ENCODE measurements at regions not wholly inside any gene's neighbourhood (a gene's known extent, or its start where the extent isn't known, plus 50 kb on each side); places are given as distances from the start of the nearest gene placed in this dataset.

GRCh38 chr5:133790898-133791297, 177.5 kb downstream of the C5orf15 start:
- Mint-ChIP-seq H3K27me3 (peaks cover 11 to 23% of the 10 kb centered on the region in 2 donors), H3K4me3 (no peak overlapping the region), H3K27ac (no peak overlapping the region), H3K36me3 (no peaks in the 10 kb centered on the region), H3K4me1 (no peaks in the 10 kb centered on the region), H3K9me3 (no peaks in the 10 kb centered on the region)
- Histone ChIP-seq H3K27ac (ENCODE audit: low read length) (no peak overlapping the region), H3K27me3 (replicated peaks in 1 of 2; ENCODE audit: control insufficient read depth in 2 of 2, extremely low read depth in 1 of 2, insufficient read depth in 2 of 2, low read length in 1 of 2) (peaks cover 0 to 25% of the 10 kb centered on the region in 2 experiments), H3K4me1 (ENCODE audit: control insufficient read depth in 1 of 2, extremely low read depth in 1 of 2, insufficient read depth in 2 of 2, low read length in 2 of 2) (no peaks in the 10 kb centered on the region), H3K36me3 (ENCODE audit: control insufficient read depth in 2 of 2, extremely low read depth in 1 of 2, insufficient read depth in 1 of 2, low read length in 1 of 2) (no peaks in the 10 kb centered on the region), H3K4me3 (ENCODE audit: control insufficient read depth in 1 of 2, extremely low read depth in 1 of 2, low read length in 1 of 2) (no peak overlapping the region), H3K9me3 (no peaks in the 10 kb centered on the region)
- CTCF ChIA-PET = no interaction called here
- no peak for ATAC-seq (replicated peaks in 1 of 4)
- no CpG with 5 or more reads among the region's 1 CpG for whole genome bisulfite sequencing (ENCODE audit: insufficient coverage)
- POLR2A ChIA-PET = interaction anchor here in 1 of 2 donors (0.7 kb wide), 1 partner anchor 179 kb away, joined by 4 read pairs; the partner anchor contains the start of gene FSTL4
- DNase-seq = no peak

GRCh38 chr5:133789428-133789827, 177.1 kb upstream of the FSTL4 start:
- Histone ChIP-seq H3K4me3 (ENCODE audit: control insufficient read depth in 1 of 2, extremely low read depth in 1 of 2, low read length in 1 of 2) (no peak overlapping the region), H3K4me1 (ENCODE audit: control insufficient read depth in 1 of 2, extremely low read depth in 1 of 2, insufficient read depth in 2 of 2, low read length in 2 of 2) (no peaks in the 10 kb centered on the region), H3K27me3 (replicated peaks in 1 of 2; ENCODE audit: control insufficient read depth in 2 of 2, extremely low read depth in 1 of 2, insufficient read depth in 2 of 2, low read length in 1 of 2) (peaks cover 0 to 25% of the 10 kb centered on the region in 2 experiments), H3K9me3 (no peaks in the 10 kb centered on the region), H3K36me3 (ENCODE audit: control insufficient read depth in 2 of 2, extremely low read depth in 1 of 2, insufficient read depth in 1 of 2, low read length in 1 of 2) (no peaks in the 10 kb centered on the region), H3K27ac (ENCODE audit: low read length) (no peak overlapping the region)
- Mint-ChIP-seq H3K36me3 (no peaks in the 10 kb centered on the region), H3K9me3 (peaks cover 0 to 5% (median 2%) of the 10 kb centered on the region in 3 donors), H3K27me3 (peaks cover 11 to 20% of the 10 kb centered on the region in 2 donors), H3K4me3 (no peak overlapping the region), H3K27ac (no peak overlapping the region), H3K4me1 (no peaks in the 10 kb centered on the region)
- WGBS (ENCODE audit: insufficient coverage) = 100% methylated on average over 2 of the region's 3 CpGs
- ChIA-PET CTCF (no interaction called here), POLR2A (no interaction called here)
- no peak for ATAC-seq (replicated peaks in 1 of 4)
- no peak for DNase-seq

GRCh38 chr5:133788121-133788520, 175.8 kb upstream of the FSTL4 start:
- H3K36me3 ChIP-seq (ENCODE audit: control insufficient read depth in 2 of 2, extremely low read depth in 1 of 2, insufficient read depth in 1 of 2, low read length in 1 of 2) = no peaks in the 10 kb centered on the region
- no peaks in the 10 kb centered on the region for H3K4me1 ChIP-seq (ENCODE audit: control insufficient read depth in 1 of 2, extremely low read depth in 1 of 2, insufficient read depth in 2 of 2, low read length in 2 of 2)
- POLR2A ChIA-PET = no interaction called here
- CTCF ChIA-PET = interaction anchor here in 1 of 2 donors (0.5 kb wide), 1 partner anchor 33 kb away, joined by 3 read pairs; no protein-coding TSS in a partner anchor
- Mint-ChIP-seq H3K27me3 (peaks cover 11 to 14% of the 10 kb centered on the region in 2 donors), H3K4me1 (no peaks in the 10 kb centered on the region), H3K36me3 (no peaks in the 10 kb centered on the region), H3K27ac (no peak overlapping the region), H3K9me3 (peaks cover 0 to 5% (median 2%) of the 10 kb centered on the region in 3 donors), H3K4me3 (no peak overlapping the region)
- peaks cover 0 to 15% of the 10 kb centered on the region in 2 experiments for H3K27me3 ChIP-seq (replicated peaks in 1 of 2; ENCODE audit: control insufficient read depth in 2 of 2, extremely low read depth in 1 of 2, insufficient read depth in 2 of 2, low read length in 1 of 2)
- H3K9me3 ChIP-seq = no peaks in the 10 kb centered on the region
- no peak overlapping the region for H3K4me3 ChIP-seq (ENCODE audit: control insufficient read depth in 1 of 2, extremely low read depth in 1 of 2, low read length in 1 of 2)
- H3K27ac ChIP-seq (ENCODE audit: low read length) = no peak overlapping the region
- ATAC-seq (replicated peaks in 1 of 4) = no peak
- no peak for DNase-seq
- WGBS (ENCODE audit: insufficient coverage) = 88% methylated on average over 9 of the region's 11 CpGs

- Histone ChIP-seq H3K4me1 (ENCODE audit: control insufficient read depth in 1 of 2, extremely low read depth in 1 of 2, insufficient read depth in 2 of 2, low read length in 2 of 2) (no peaks in the 10 kb centered on the region), H3K9me3 (no peaks in the 10 kb centered on the region), H3K36me3 (ENCODE audit: control insufficient read depth in 2 of 2, extremely low read depth in 1 of 2, insufficient read depth in 1 of 2, low read length in 1 of 2) (no peaks in the 10 kb centered on the region), H3K27ac (ENCODE audit: low read length) (no peak overlapping the region), H3K4me3 (ENCODE audit: control insufficient read depth in 1 of 2, extremely low read depth in 1 of 2, low read length in 1 of 2) (no peak overlapping the region), H3K27me3 (replicated peaks in 1 of 2; ENCODE audit: control insufficient read depth in 2 of 2, extremely low read depth in 1 of 2, insufficient read depth in 2 of 2, low read length in 1 of 2) (peaks cover 0 to 16% of the 10 kb centered on the region in 2 experiments)
- Mint-ChIP-seq H3K27me3 (peaks cover 11 to 12% of the 10 kb centered on the region in 2 donors), H3K36me3 (no peaks in the 10 kb centered on the region), H3K4me1 (no peaks in the 10 kb centered on the region), H3K4me3 (no peak overlapping the region), H3K9me3 (peaks cover 0 to 5% (median 2%) of the 10 kb centered on the region in 3 donors), H3K27ac (no peak overlapping the region)
- WGBS (ENCODE audit: insufficient coverage) = 83% methylated on average over 3 of the region's 4 CpGs
- CTCF ChIA-PET = no interaction called here
- DNase-seq (no peak), ATAC-seq (replicated peaks in 1 of 4) (no peak)
- POLR2A ChIA-PET = no interaction called here
Measured at GRCh38 chr5:133786420-133786819, 174.1 kb upstream of the FSTL4 start.

GRCh38 chr5:133785182-133785581, 172.8 kb upstream of the FSTL4 start:
- CTCF ChIA-PET = no interaction called here
- DNase-seq = no peak
- Mint-ChIP-seq H3K4me1 (no peaks in the 10 kb centered on the region), H3K36me3 (no peaks in the 10 kb centered on the region), H3K27me3 (peaks cover 5 to 6% of the 10 kb centered on the region in 2 donors), H3K27ac (no peak overlapping the region), H3K9me3 (peaks cover 0 to 5% (median 2%) of the 10 kb centered on the region in 3 donors), H3K4me3 (no peak overlapping the region)
- peaks cover 0 to 23% of the 10 kb centered on the region in 2 experiments for H3K27me3 ChIP-seq (replicated peaks in 1 of 2; ENCODE audit: control insufficient read depth in 2 of 2, extremely low read depth in 1 of 2, insufficient read depth in 2 of 2, low read length in 1 of 2)
- POLR2A ChIA-PET = no interaction called here
- H3K9me3 ChIP-seq = no peaks in the 10 kb centered on the region
- H3K4me3 ChIP-seq (ENCODE audit: control insufficient read depth in 1 of 2, extremely low read depth in 1 of 2, low read length in 1 of 2) = no peak overlapping the region
- no peak overlapping the region for H3K27ac ChIP-seq (ENCODE audit: low read length)
- no peak for ATAC-seq (replicated peaks in 1 of 4)
- H3K4me1 ChIP-seq (ENCODE audit: control insufficient read depth in 1 of 2, extremely low read depth in 1 of 2, insufficient read depth in 2 of 2, low read length in 2 of 2) = no peaks in the 10 kb centered on the region
- WGBS (ENCODE audit: insufficient coverage) = no CpG with 5 or more reads among the region's 3 CpGs
- no peaks in the 10 kb centered on the region for H3K36me3 ChIP-seq (ENCODE audit: control insufficient read depth in 2 of 2, extremely low read depth in 1 of 2, insufficient read depth in 1 of 2, low read length in 1 of 2)

- WGBS (ENCODE audit: insufficient coverage) = 80% methylated on average over 1 of the region's 5 CpGs
- H3K4me3 ChIP-seq (ENCODE audit: control insufficient read depth in 1 of 2, extremely low read depth in 1 of 2, low read length in 1 of 2) = no peak overlapping the region
- no peaks in the 10 kb centered on the region for H3K4me1 ChIP-seq (ENCODE audit: control insufficient read depth in 1 of 2, extremely low read depth in 1 of 2, insufficient read depth in 2 of 2, low read length in 2 of 2)
- H3K9me3 Mint-ChIP-seq = peaks cover 0 to 5% (median 2%) of the 10 kb centered on the region in 3 donors
- peaks cover 0 to 23% of the 10 kb centered on the region in 2 experiments for H3K27me3 ChIP-seq (replicated peaks in 1 of 2; ENCODE audit: control insufficient read depth in 2 of 2, extremely low read depth in 1 of 2, insufficient read depth in 2 of 2, low read length in 1 of 2)
- no peaks in the 10 kb centered on the region for H3K4me1 Mint-ChIP-seq
- no peak overlapping the region for H3K27ac ChIP-seq (ENCODE audit: low read length)
- H3K4me3 Mint-ChIP-seq = no peak overlapping the region
- ATAC-seq (replicated peaks in 1 of 4) = no peak
- DNase-seq = no peak
- CTCF ChIA-PET = no interaction called here
- H3K9me3 ChIP-seq = no peaks in the 10 kb centered on the region
- peaks cover 0 to 4% of the 10 kb centered on the region in 2 donors for H3K27me3 Mint-ChIP-seq
- no peaks in the 10 kb centered on the region for H3K36me3 Mint-ChIP-seq
- no peak overlapping the region for H3K27ac Mint-ChIP-seq
- POLR2A ChIA-PET = no interaction called here
- H3K36me3 ChIP-seq (ENCODE audit: control insufficient read depth in 2 of 2, extremely low read depth in 1 of 2, insufficient read depth in 1 of 2, low read length in 1 of 2) = no peaks in the 10 kb centered on the region
Measured at GRCh38 chr5:133783481-133783880, 171.1 kb upstream of the FSTL4 start.

GRCh38 chr5:133782736-133783135, 170.4 kb upstream of the FSTL4 start:
- ChIA-PET POLR2A (no interaction called here), CTCF (no interaction called here)
- H3K4me3 ChIP-seq (ENCODE audit: control insufficient read depth in 1 of 2, extremely low read depth in 1 of 2, low read length in 1 of 2) = no peak overlapping the region
- Mint-ChIP-seq H3K4me1 (no peaks in the 10 kb centered on the region), H3K9me3 (peaks cover 0 to 5% (median 2%) of the 10 kb centered on the region in 3 donors), H3K4me3 (no peak overlapping the region), H3K36me3 (no peaks in the 10 kb centered on the region), H3K27me3 (peaks cover 0 to 4% of the 10 kb centered on the region in 2 donors), H3K27ac (no peak overlapping the region)
- H3K27ac ChIP-seq (ENCODE audit: low read length) = no peak overlapping the region
- H3K4me1 ChIP-seq (ENCODE audit: control insufficient read depth in 1 of 2, extremely low read depth in 1 of 2, insufficient read depth in 2 of 2, low read length in 2 of 2) = no peaks in the 10 kb centered on the region
- H3K36me3 ChIP-seq (ENCODE audit: control insufficient read depth in 2 of 2, extremely low read depth in 1 of 2, insufficient read depth in 1 of 2, low read length in 1 of 2) = no peaks in the 10 kb centered on the region
- DNase-seq = no peak
- peaks cover 0 to 16% of the 10 kb centered on the region in 2 experiments for H3K27me3 ChIP-seq (replicated peaks in 1 of 2; ENCODE audit: control insufficient read depth in 2 of 2, extremely low read depth in 1 of 2, insufficient read depth in 2 of 2, low read length in 1 of 2)
- no peak for ATAC-seq (replicated peaks in 1 of 4)
- 93% methylated on average over 3 of the region's 5 CpGs for WGBS (ENCODE audit: insufficient coverage)
- H3K9me3 ChIP-seq = no peaks in the 10 kb centered on the region

Data from T-cell (primary cell).